ENCODE measurements at regions not wholly inside any gene's neighbourhood (a gene's known extent, or its start where the extent isn't known, plus 50 kb on each side); places are given as distances from the start of the nearest gene placed in this dataset.

GRCh38 chrX:20743046-20743445 is 476.3 kb upstream of the RPS6KA3 start:
- H3K9ac ChIP-seq = no peak overlapping the region
- no peak overlapping the region for H3K4me3 ChIP-seq
- TF ChIP-seq Cebpa-rat (IDR thresholded peaks at IDR 0.05) = no peak
- no peaks in the 10 kb centered on the region for H4K20me1 ChIP-seq
- no peaks in the 10 kb centered on the region for H3K4me1 ChIP-seq
- H3K4me2 ChIP-seq = no peak overlapping the region
- no peak overlapping the region for H3K27ac ChIP-seq
- H3K27me3 ChIP-seq = no peaks in the 10 kb centered on the region
- no peaks in the 10 kb centered on the region for H3K9me3 ChIP-seq (replicated peaks in 1 of 11)
- no peaks in the 10 kb centered on the region for H3K36me3 ChIP-seq

- no peaks in the 10 kb centered on the region for H3K36me3 ChIP-seq
- H3K9ac ChIP-seq = no peak overlapping the region
- no peak overlapping the region for H3K4me3 ChIP-seq
- no peaks in the 10 kb centered on the region for H4K20me1 ChIP-seq
- H3K27me3 ChIP-seq = no peaks in the 10 kb centered on the region
- no peak for TF ChIP-seq Cebpa-rat (IDR thresholded peaks at IDR 0.05)
- H3K4me2 ChIP-seq = no peak overlapping the region
- H3K27ac ChIP-seq = no peak overlapping the region
- no peaks in the 10 kb centered on the region for H3K4me1 ChIP-seq
- no peaks in the 10 kb centered on the region for H3K9me3 ChIP-seq (replicated peaks in 1 of 11)
Observed at GRCh38 chrX:20742106-20742505, 475.4 kb upstream of the RPS6KA3 start.

GRCh38 chrX:20740443-20740842 is 473.7 kb upstream of the RPS6KA3 start:
- Histone ChIP-seq H3K4me2 (no peak overlapping the region), H3K9me3 (replicated peaks in 1 of 11) (no peaks in the 10 kb centered on the region), H3K9ac (no peak overlapping the region), H3K36me3 (no peaks in the 10 kb centered on the region), H4K20me1 (no peaks in the 10 kb centered on the region), H3K4me3 (no peak overlapping the region), H3K27me3 (no peaks in the 10 kb centered on the region), H3K27ac (no peak overlapping the region), H3K4me1 (no peaks in the 10 kb centered on the region)
- no peak for TF ChIP-seq Cebpa-rat (IDR thresholded peaks at IDR 0.05)

GRCh38 chrX:20739038-20739745 is 472.5 kb upstream of the RPS6KA3 start:
- TF ChIP-seq Cebpa-rat (IDR thresholded peaks at IDR 0.05) = no peak
- Histone ChIP-seq H3K4me1 (no peaks in the 10 kb centered on the region), H3K9me3 (replicated peaks in 1 of 11) (no peaks in the 10 kb centered on the region), H3K9ac (no peak overlapping the region), H3K27me3 (no peaks in the 10 kb centered on the region), H3K36me3 (no peaks in the 10 kb centered on the region), H3K27ac (no peak overlapping the region), H3K4me3 (no peak overlapping the region), H3K4me2 (no peak overlapping the region), H4K20me1 (no peaks in the 10 kb centered on the region)

- no peak overlapping the region for H3K9ac ChIP-seq
- H3K36me3 ChIP-seq = no peaks in the 10 kb centered on the region
- TF ChIP-seq Cebpa-rat (IDR thresholded peaks at IDR 0.05) = no peak
- no peak overlapping the region for H3K4me3 ChIP-seq
- H3K4me1 ChIP-seq = no peaks in the 10 kb centered on the region
- H3K4me2 ChIP-seq = no peak overlapping the region
- H3K27ac ChIP-seq = no peak overlapping the region
- H4K20me1 ChIP-seq = no peaks in the 10 kb centered on the region
- H3K9me3 ChIP-seq (replicated peaks in 1 of 11) = no peaks in the 10 kb centered on the region
- no peaks in the 10 kb centered on the region for H3K27me3 ChIP-seq
Observed at GRCh38 chrX:20729416-20729815, 462.7 kb upstream of the RPS6KA3 start.

GRCh38 chrX:20727447-20727846 is 460.7 kb upstream of the RPS6KA3 start:
- Histone ChIP-seq H3K4me3 (no peak overlapping the region), H3K4me2 (no peak overlapping the region), H3K4me1 (no peaks in the 10 kb centered on the region), H3K27me3 (no peaks in the 10 kb centered on the region), H3K36me3 (no peaks in the 10 kb centered on the region), H3K9me3 (replicated peaks in 1 of 11) (no peaks in the 10 kb centered on the region), H4K20me1 (no peaks in the 10 kb centered on the region), H3K9ac (no peak overlapping the region), H3K27ac (no peak overlapping the region)
- TF ChIP-seq Cebpa-rat (IDR thresholded peaks at IDR 0.05) = no peak

GRCh38 chrX:20720954-20721626 is 454.4 kb upstream of the RPS6KA3 start:
- H3K27me3 ChIP-seq = no peaks in the 10 kb centered on the region
- H3K4me1 ChIP-seq = peaks cover 0 to 4% (median 0%) of the 10 kb centered on the region in 10 experiments; a peak in 1 of 20 replicates
- H4K20me1 ChIP-seq = no peaks in the 10 kb centered on the region
- H3K9ac ChIP-seq = no peak overlapping the region
- no peak overlapping the region for H3K27ac ChIP-seq
- peaks cover 0 to 14% (median 0%) of the 10 kb centered on the region in 11 experiments; a peak in 6 of 22 replicates for H3K9me3 ChIP-seq (replicated peaks in 1 of 11)
- no peak overlapping the region for H3K4me2 ChIP-seq
- no peak overlapping the region for H3K4me3 ChIP-seq
- no peak for TF ChIP-seq Cebpa-rat (IDR thresholded peaks at IDR 0.05)
- no peaks in the 10 kb centered on the region for H3K36me3 ChIP-seq

- Histone ChIP-seq H3K4me3 (no peak overlapping the region), H3K9me3 (replicated peaks in 1 of 11) (peaks cover 0 to 14% (median 0%) of the 10 kb centered on the region in 11 experiments; a peak in 6 of 22 replicates), H4K20me1 (no peaks in the 10 kb centered on the region), H3K36me3 (no peaks in the 10 kb centered on the region), H3K4me1 (peaks cover 0 to 15% (median 0%) of the 10 kb centered on the region in 10 experiments; a peak in 4 of 20 replicates), H3K27me3 (no peaks in the 10 kb centered on the region), H3K9ac (no peak overlapping the region), H3K27ac (no peak overlapping the region), H3K4me2 (no peak overlapping the region)
- TF ChIP-seq Cebpa-rat (IDR thresholded peaks at IDR 0.05) = no peak
Observed at GRCh38 chrX:20718592-20719380, 452.1 kb upstream of the RPS6KA3 start.

- no peak for TF ChIP-seq Cebpa-rat (IDR thresholded peaks at IDR 0.05)
Observed at GRCh38 chrX:20715176-20715575, 448.5 kb upstream of the RPS6KA3 start.

More at GRCh38 chrX:20715176-20715575, 448.5 kb upstream of the RPS6KA3 start:
- no peak overlapping the region for H3K9ac ChIP-seq
- H3K9me3 ChIP-seq (replicated peaks in 1 of 11) = peaks cover 0 to 14% (median 0%) of the 10 kb centered on the region in 11 experiments; a peak in 3 of 22 replicates
- no peaks in the 10 kb centered on the region for H4K20me1 ChIP-seq
- 0 out of 22 replicates have a peak overlapping the region, but pooled peaks of 1 of the 11 experiments have one; percentile 1 for H3K4me2 ChIP-seq
- peaks cover 0 to 33% (median 8%) of the 10 kb centered on the region in 10 experiments; a peak in 12 of 20 replicates for H3K4me1 ChIP-seq
- H3K27me3 ChIP-seq = no peaks in the 10 kb centered on the region
- no peaks in the 10 kb centered on the region for H3K36me3 ChIP-seq
- H3K27ac ChIP-seq = no peak overlapping the region
- H3K4me3 ChIP-seq = no peak overlapping the region
